Uterus (tissue), 2 donors: ENCODE measurements at regions not wholly inside any gene's neighbourhood (a gene's known extent, or its start where the extent isn't known, plus 50 kb on each side); places are given as distances from the start of the nearest gene placed in this dataset.

Experiments used
- CTCF ChIP-seq, 4 experiments: fragments of 200-600 bp in 2 of 4; fragments of 450-650 bp in 2 of 4; sonication (generic) in 2 of 4; IDR thresholded peaks; one replicate each; pipeline ENCODE4 v1.5.1; 2016 to 2019; ENCODE audit warnings: antibody characterized with exemption in 4 of 4, mild to moderate bottlenecking in 2 of 4, moderate library complexity in 1 of 4
- POLR2A ChIP-seq, 2 donors: fragments of 450-650 bp; IDR thresholded peaks; one replicate each; pipeline ENCODE4 v1.6.1; 2016; ENCODE audit warnings: antibody characterized with exemption in 2 of 2, mild to moderate bottlenecking in 1 of 2, moderate library complexity in 1 of 2

- no peak for TF ChIP-seq CTCF (IDR thresholded peaks at IDR 0.05)
- no peak for TF ChIP-seq POLR2A (IDR thresholded peaks at IDR 0.05)
These were observed 50.7 kb upstream of the TNFSF4 start for GRCh38 chr1:173257805-173258204.
